LNCaP clone FGC (cell line): ENCODE measurements at regions not wholly inside any gene's neighbourhood (a gene's known extent, or its start where the extent isn't known, plus 50 kb on each side); places are given as distances from the start of the nearest gene placed in this dataset.

ENCODE experiments used
- DNase-seq: peaks from one replicate; pipeline ENCODE4 v3.0.0-alpha.2; 2011; ENCODE audit warnings: low read depth
- H3K4me3 ChIP-seq: 2 replicates; pipeline ENCODE4 v1.5.1; 2011; ENCODE audit warnings: mild to moderate bottlenecking, low read depth, low read length, control low read depth
- TF ChIP-seq, protein P1 (sequence below): IDR thresholded peaks from 2 replicates; pipeline ENCODE4 v1.5.1; 2012; ENCODE audit warnings: mild to moderate bottlenecking; ENCODE audit not compliant: control insufficient read depth, insufficient read depth; ENCODE audit errors: extremely low read depth

- H3K4me3 ChIP-seq: no peak overlapping the region
- TF ChIP-seq, protein P1, sequence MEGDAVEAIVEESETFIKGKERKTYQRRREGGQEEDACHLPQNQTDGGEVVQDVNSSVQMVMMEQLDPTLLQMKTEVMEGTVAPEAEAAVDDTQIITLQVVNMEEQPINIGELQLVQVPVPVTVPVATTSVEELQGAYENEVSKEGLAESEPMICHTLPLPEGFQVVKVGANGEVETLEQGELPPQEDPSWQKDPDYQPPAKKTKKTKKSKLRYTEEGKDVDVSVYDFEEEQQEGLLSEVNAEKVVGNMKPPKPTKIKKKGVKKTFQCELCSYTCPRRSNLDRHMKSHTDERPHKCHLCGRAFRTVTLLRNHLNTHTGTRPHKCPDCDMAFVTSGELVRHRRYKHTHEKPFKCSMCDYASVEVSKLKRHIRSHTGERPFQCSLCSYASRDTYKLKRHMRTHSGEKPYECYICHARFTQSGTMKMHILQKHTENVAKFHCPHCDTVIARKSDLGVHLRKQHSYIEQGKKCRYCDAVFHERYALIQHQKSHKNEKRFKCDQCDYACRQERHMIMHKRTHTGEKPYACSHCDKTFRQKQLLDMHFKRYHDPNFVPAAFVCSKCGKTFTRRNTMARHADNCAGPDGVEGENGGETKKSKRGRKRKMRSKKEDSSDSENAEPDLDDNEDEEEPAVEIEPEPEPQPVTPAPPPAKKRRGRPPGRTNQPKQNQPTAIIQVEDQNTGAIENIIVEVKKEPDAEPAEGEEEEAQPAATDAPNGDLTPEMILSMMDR: no peak
- no peak for DNase-seq
Measured at GRCh38 chr13:63427170-63427569, 2011.5 kb upstream of the PCDH20 start.

- TF ChIP-seq, protein P1: no peak
- H3K4me3 ChIP-seq: no peak overlapping the region
- DNase-seq: no peak
Measured at GRCh38 chr13:63425131-63425530, 2009.5 kb upstream of the PCDH20 start.

GRCh38 chr13:63421123-63421522, 2005.5 kb upstream of the PCDH20 start:
- no peak for DNase-seq
- TF ChIP-seq, protein P1: no peak
- no peak overlapping the region for H3K4me3 ChIP-seq

DNA sequence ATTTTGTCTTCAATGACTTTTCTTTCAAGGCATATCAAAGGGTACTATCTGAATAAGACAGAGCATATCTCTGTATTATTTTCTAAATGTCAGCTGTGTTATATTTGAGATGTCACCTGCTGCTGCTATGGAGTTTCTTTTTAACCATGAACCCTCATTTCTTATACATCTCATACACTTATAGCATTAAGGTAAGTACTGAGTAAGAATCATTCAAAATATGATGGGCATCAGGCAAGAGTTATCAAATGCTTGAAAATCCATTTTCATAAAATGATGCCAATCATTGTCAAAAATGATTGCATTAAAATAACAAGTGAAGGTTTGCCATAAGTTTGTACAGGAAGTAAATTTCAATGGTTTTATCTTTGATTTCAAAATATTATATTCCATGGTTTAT, 2005.0 kb upstream of the PCDH20 start:
- no peak for DNase-seq
- TF ChIP-seq, protein P1: no peak
- H3K4me3 ChIP-seq: no peak overlapping the region

- no peak for DNase-seq
- H3K4me3 ChIP-seq: no peak overlapping the region
- TF ChIP-seq, protein P1: no peak
Measured at GRCh38 chr13:63414247-63414646, 1998.6 kb upstream of the PCDH20 start.

- no peak overlapping the region for H3K4me3 ChIP-seq
- TF ChIP-seq, protein P1: no peak
Measured at GRCh38 chr13:63409791-63410351, 1994.2 kb upstream of the PCDH20 start.

DNA sequence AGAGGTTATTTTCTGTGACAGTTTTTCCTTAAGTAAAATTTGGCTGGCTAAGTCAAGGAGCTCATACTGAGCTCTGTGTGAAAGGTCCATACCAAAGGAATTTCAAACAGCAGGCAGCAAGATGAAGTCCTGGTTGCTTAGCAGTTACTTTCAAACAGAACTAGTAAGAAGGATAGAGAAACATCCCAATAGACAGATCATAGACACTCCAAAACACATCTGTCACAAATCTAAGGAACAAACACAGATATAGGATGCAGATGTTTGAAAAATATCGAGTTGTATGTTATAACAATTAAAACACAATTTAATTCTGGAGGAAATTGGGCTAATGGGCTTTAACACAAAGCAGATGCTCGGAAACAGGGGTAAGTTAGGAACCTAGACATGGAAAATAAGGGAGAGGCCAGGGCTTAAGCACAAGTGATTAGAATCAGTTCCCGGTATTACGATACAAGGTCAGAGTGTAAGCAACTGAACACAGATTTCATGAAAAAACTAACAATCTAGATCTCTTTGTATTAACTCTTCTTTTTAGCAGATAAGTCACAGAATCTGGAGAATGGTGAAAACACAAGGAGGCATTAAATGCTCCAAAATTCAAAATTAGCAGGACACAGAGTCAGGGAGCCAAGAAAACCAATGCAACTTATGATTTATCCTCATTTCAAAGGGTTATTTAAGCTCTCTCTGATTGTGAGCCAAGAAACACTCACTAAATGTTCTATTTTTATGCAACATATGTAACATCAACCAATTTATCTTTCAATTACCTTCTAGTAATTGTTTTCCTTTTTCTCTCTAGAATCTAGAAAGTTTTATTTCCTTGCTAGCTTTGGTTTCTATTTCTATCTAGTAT, 1992.9 kb upstream of the PCDH20 start:
- TF ChIP-seq, protein P1: no peak
- DNase-seq: no peak
- no peak overlapping the region for H3K4me3 ChIP-seq

More at GRCh38 chr13:63409791-63410351, 1994.2 kb upstream of the PCDH20 start:
- no peak for DNase-seq
